SIG-M5 treated with dmso at 0.1 percent for 504 hours (cell line): ENCODE measurements at regions not wholly inside any gene's neighbourhood (a gene's known extent, or its start where the extent isn't known, plus 50 kb on each side); places are given as distances from the start of the nearest gene placed in this dataset.

Experiments
- DNase-seq: peaks from one replicate; lab custom pipeline; 2025; ENCODE audit not compliant: unreplicated experiment; lab: John Stamatoyannopoulos, UW

DNA sequence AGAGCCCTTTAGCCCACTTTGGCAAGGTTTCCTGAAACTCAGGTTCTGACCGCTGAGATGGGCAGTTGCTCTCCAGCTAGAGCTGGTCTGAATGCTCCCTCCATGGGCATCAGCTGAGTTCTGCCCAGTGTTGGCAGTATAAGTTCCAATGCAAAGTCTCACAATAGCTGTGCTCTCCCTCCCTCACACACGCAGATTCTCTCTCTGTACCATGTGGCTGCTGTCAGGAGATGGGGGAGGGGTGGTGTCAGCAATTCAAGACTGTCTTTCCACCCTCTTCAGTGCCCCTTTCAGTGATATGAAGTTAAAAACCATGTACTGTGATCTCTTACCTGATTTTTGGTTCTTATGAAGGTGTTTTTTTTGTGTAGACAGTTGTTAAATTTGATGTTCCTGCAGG is 164.3 kb upstream of the PLEKHA5 start:
- no peak for DNase-seq

DNA sequence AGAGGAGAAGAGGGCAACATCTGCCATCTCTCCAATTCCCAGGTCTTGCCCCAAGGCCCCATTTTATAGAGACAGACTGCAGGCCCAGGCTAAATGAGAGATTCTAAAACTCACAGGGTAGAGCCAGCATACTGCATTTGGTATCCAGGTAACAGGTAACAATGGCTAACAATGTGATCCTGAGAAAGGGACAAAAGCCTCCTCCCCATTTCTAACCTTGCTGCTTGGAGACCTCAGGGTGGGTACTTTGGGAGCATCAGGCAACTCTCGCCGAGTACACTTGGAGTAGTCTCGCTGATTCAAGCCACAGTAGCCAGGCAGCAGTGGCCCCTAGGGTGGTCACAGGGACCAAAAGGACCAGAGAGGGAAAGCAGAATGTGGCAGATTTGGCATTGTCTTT is 162.6 kb upstream of the PLEKHA5 start:
- DNase-seq: no peak

DNA sequence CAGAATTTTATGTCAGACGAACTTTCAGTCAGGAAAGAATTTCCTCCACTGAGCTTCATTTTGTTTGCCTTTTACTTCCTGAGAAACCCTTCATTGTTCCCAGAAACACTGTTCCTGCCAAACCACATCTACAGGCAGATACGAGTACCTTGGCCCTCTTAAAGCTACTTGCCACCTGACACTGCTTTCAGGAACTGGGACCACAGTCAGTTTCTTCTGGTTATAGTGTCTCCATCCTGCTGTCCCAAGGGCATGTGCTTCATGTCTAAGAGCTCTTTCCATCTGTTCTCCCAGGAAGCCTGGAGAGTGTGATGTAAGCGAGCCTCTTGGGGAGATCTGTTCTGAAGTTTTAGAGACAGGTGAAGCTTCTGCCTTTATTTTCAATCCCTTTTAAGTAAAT is 161.7 kb upstream of the PLEKHA5 start:
- DNase-seq: no peak

DNA sequence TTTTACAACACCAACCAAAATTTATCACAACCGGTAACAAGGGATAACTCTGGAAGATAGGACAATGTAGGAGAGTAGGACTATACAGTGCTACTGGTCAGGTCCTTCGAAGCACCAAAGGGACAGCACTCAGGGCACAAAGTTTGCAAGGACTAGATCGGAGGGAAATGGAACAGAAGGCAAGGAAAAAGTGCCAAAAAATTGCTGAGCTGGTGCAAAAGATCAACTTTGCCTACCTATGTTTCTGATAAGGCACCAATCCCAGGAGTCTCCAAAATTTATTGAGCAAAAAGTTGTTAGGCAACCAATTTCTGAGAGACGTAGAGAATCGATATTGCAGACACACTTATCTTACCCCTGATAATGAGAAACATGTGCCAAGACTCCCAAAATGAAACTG is 160.0 kb upstream of the PLEKHA5 start:
- DNase-seq: no peak

DNA sequence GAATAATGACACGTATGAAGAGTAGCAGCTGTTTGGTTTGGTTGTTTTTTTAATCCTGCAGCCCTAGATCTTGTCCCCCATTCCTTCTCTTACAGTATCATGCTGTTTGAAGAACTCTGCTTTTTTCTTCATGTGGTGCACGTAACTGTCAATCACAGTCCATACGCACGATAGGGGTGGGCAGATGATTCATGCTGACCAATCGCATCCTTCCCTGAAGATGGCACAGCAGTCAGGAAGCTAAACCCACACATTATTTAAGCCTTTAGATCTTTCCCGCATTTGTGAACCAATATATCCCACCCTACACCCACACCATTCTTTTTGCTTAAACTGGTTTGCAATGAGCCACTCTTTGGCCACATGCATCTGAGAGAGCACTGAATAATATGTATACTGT is 158.9 kb upstream of the PLEKHA5 start:
- no peak for DNase-seq

DNA sequence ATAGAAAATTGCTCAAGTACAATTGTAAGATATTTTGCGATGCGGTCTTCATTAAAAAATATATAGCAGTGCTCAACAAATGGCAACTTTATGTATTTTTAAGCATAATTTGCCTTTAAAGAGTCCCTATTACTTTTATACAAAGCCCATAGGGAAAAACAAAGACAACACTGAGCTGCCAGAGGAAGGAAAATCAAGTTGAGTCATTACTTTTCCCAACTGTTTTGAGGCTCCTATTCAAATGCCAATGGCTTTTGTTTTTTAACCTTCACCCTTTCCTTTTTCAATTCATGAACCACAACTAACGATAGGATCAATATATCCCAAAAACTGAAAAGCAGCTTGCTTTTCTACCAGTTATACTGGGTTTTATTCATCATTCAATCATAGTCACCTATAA is 157.6 kb upstream of the PLEKHA5 start:
- DNase-seq: no peak

DNA sequence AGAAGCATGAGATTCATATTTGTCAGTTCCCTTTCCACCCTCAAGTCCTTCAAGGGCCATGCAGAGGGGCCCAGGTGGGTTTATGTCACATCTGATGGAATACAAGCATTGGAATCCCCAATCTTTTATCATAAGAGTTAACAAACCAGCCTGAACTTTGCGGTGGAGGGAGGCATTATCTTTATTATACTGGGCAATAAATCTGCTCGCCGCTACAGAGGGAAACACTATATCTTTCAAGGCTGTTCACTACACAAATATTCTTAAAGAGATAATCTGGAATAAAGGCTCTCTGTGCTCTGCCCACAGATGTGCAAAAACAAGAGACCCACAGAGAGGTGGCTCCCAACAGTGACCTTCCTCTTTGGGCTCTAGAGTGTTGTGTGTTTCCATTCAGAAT is 153.6 kb upstream of the PLEKHA5 start:
- DNase-seq: no peak

DNA sequence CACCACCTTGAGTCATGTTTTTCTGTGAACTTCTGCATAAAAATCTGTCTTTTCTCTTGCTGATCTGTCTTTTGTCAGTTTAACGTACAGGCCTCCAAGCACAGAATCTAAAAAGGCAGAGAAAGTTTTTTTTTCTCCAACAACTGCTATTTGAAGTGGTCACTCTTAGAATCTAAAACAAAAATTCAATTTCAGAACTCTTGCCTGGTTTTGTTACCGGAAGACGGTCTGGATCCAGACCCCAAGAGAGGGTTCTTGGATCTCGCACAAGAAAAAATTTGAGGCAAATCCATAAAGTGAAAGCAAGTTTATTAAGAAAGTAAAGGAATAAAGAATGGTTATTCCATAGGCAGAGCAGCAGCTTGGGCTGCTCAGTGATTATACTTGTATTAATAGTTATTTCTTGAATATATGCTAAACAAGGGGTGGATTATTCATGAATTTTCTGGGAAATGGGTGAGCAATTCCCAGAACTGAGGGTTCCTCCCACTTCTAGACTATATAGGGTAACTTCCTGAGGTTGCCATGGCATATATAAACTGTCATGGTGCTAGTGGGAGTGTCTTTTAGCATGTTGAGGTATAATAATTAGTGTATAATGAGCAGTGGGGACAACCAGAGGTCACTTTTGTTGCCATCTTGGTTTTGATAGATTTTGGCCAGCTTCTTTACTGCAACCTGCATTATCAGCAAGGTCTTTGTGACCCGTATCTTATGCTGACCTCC is 150.0 kb upstream of the PLEKHA5 start:
- DNase-seq: no peak

DNA sequence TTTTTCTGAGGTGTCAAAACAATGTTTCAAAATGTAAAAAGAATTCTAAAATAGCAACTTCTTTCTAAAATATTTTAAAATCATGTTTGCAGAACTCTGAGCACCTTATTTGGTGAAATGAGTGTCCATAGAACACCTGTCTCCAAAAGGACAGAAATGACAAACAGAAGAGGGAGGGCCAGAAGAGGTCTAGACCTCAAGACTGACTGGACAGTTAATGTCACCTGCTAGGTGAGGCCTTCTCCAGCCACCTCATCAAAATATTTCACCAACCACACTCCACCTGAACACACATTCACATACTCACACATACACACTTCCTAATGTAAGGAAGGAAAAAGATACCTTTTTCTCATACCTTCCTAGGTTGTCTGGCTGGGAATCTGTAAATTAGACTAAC is 147.8 kb upstream of the PLEKHA5 start:
- no peak for DNase-seq

DNA sequence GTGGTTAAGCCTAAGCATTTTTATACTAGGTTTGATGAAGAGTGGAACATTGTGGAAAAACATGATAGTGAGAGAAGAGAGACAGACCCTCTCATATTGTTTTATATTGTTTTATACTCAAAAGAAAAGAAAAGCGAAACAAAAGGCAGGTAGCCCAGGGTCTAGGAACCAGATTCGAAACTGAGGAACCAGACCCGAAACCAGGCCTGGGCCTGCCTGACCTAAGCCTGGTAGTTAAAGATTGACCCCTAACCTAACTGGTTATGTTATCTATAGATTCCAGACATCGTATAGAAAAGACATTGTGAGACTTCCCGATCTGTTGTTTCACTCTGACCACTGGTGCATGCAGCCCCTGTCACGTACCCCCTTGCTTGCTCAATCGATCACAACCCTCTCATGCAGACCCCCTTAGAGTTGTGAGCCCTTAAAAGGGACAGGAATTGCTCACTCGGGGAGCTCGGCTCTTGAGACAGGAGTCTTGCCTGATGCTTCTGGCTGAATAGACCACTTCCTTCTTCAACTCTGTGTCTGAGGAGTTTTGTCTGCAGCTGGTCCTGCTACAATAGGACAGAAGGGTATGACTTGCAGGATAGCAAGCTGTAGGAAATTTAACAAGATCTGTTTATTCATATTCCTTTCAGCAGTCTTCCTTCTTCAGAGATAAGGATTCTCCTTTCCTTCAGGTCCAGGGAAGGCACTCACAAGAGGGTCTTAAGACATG is 147.1 kb upstream of the PLEKHA5 start:
- DNase-seq: no peak

DNA sequence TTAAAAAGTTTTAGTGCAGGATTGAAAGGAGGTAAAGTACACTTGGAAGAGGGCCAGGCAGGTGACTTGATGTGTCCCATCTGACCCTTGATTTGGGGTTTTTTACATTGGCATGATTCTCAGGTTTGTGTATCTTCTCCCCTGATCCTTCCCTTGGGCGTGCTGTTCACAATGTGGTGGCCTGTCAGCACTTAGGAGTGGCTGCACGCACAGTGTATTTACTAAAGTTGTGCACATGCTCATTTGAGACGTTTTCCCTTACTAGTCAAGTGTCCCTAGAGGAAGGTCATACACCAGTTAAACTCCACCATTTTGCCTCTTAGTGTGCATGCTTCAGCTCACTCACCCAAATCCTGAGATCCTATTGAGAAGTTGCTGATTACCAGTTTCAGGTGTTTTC is 145.7 kb upstream of the PLEKHA5 start:
- DNase-seq: no peak

DNA sequence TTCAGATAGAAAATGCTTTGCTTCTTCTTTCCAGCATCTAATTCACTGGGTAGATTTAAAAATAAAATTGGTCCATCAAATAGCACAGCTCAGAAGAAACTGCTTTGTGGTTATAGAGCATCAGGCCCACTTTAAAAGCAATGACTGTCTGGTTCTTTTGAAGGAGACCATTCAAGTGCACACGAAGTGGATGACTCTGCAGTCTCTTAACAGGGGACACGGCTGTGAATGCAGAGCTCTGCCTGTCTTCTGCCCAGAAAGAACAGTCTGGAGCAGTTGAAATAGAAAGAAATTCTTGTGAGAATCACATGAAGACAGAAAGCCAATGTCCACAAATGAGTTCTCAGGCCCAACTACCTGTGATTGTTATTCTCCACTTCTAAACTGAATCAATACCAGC is 138.7 kb upstream of the PLEKHA5 start:
- no peak for DNase-seq

DNA sequence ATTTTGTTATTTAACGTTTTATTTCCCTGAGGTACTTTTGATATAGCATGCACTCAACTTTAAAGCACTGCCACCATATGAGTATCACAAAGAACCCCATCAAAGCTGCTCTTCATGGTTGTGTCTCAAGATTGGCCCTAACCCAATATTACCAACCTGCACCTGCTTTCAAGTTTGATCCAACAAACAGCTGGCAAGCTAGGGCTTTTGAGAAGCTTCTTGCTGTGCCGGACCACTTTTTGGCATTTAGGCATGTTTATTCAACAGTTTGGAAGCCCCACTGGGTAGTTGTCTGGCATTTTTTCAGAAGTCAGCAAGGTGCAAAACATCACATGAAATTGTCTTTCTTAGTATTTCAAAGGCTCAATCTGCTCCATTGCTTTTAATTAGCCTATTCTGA is 137.2 kb upstream of the PLEKHA5 start:
- no peak for DNase-seq

DNA sequence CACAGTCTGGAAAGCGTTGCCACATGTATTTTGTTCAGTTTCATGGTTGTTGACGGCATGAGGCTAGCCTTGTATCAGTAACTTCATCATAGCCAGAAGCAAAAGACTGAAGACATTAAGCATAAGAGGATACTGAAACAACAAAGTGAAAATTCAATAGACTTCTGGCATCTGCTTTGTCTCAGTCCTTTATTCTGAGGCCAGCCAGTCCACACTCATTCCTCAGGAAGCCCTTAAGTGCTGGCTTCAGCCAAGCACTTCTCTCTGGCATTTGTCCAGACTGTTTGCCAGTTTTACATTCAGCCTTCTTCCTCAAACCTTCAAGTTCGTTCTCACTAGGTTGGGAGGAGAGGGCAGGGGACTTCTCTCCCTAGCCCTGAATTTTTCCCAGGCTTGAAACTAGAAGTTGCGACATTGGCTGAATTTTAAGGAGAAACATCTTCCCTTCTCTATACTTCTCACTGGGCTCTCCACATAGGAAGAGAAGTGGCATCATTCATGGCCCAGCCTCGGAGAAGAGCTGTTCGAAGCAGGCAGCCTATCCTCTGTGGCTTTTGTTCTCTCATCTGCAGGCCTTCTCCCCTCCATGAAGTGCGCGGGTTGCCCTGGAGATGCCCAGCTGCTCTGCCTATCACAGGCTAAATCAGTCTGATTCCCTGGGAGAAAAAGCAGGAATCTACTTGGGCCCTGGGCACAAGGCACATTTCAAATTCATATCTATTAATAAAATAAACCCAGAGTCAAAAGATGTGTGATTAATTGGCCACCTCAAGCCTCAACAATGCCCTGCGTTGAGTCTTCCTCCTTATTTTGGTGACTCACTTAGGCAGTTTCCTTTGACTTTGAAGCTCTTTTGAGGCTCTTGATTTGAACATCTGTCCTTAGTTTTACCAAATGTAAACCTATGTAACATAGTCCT is 130.9 kb upstream of the PLEKHA5 start:
- no peak for DNase-seq

DNA sequence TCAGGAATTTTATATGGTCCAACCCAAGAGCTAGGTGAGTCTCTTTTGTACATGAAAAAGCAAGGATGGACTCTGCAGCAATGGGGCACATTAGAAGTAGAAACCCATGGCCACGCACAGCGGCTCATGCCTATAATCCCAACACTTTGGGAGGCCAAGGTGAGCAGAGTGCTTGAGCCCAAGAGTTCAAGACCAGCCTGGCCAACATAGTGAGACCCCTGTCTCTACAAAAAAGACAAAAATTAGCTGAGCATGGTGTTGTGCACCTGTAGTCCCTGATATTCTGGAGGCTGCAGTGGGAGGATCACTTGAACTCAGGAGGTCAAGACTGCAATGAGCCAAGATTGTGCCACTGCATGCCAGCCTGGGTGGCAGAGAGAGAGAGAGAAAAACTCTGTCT is 128.7 kb upstream of the PLEKHA5 start:
- DNase-seq: no peak

DNA sequence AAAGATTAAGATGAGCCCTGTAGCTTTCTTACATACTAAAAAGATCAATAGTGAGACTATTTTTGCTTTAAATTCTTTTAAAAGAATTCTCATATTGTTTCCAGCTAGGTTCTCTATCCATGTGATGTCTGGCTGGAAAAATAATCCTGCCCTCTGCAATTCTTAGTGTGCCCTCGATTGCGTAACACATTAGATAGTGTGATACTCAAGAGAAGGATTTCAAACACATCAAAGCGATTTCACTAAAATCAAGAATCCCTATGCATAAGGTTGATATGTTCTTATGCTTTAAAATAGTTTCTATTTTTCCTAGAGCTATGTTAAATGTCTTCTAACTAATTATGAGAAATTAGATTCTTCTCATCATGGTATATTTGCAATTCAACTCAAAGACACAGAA is 127.3 kb upstream of the PLEKHA5 start:
- no peak for DNase-seq

DNA sequence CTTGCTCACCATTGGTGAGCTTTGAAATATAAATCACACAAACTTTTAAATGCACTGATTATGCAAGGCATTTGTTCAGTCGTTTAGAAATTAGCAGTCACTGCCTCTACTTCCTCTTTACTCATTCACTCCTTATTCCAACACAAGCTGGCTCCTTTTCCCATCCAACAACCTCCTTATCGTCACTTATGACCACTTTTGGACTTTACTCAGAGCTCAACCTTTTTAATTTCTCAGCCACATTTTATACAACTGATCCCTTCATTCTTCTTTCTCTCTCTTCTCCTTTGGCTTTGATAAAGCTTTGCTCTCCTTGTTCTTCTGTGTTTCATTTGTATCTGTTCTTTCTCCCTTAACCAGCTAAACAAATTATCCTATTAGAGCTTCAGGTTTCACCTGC is 126.4 kb upstream of the PLEKHA5 start:
- peak; percentile 3 for DNase-seq

DNA sequence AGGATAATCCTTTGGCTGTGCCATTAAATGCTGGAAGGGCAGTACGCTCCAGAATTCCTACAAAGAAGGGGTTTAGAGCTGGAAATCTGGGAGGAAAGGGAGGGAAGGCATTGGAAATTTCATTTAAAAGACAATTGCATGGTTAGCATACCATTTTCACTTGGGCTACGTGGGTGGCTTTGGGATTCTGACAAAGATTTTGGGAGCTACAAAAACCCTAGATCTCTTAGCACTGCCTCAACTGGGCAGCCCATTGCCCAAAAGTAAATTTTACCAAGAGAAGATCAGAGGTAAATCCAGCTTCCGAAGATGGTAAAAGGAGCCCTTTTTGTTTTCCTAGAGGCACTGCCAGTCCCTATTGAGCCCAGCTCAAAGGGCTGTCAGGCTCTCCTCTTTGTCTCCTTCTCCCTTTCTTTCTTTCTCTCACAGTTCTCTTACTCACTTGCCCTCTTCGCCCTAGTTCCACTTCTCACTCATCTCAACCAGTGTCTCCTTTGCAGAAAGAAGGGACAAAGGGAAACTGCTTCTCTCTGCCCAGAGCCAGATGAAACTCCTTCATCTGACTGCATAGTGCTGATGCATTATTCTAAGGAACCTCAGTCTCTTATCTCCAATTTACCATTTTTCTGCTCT is 125.4 kb upstream of the PLEKHA5 start:
- DNase-seq: no peak

DNA sequence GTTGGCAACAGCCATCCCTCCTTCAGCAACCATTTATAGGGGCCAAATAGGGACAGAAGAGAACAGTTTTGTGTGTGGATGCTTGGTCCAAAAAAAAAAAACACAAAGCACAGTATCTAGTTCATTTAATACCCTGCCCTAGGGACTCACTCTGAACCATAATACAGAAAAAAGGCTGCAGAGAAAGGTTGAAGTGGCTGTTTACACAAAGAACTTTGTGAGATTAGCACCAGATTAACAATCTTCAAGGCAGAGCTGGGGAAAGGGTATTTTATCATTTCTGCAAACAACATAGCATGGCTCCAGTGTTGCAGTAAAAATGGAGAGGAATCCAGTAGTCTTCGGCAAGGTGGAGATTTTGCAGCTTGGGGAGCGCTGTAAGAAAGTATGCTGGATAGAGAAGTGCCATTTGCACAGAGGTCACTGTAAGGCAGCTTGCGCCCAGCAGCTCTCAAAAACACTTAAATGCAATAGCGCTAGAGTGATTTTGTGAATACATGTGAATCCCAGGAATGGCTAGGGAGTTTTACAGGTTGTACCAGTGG is 124.2 kb upstream of the PLEKHA5 start:
- DNase-seq: no peak

DNA sequence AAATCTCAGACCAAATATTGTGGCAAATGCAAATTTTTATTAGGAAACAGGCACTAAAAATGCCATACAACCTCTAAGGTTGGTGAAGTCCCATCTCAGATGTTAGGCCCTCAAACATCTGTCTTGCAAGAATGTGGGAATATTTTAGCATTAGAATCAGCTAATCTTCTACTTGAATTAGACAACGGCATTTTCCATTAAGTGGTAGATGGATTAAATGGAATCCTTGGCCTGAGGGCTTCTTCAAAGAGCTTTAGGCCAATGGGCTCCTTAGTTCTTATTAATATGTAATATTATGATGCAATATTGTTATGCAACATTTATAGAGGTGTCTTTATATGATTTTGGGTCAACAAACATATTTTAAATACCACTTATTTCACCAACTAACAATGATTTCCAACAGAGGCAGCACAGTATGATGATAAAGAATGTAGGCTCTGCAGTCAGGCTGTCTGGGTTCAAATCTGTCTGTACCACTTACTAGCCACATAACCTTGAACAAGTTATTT is 122.9 kb upstream of the PLEKHA5 start:
- no peak for DNase-seq

DNA sequence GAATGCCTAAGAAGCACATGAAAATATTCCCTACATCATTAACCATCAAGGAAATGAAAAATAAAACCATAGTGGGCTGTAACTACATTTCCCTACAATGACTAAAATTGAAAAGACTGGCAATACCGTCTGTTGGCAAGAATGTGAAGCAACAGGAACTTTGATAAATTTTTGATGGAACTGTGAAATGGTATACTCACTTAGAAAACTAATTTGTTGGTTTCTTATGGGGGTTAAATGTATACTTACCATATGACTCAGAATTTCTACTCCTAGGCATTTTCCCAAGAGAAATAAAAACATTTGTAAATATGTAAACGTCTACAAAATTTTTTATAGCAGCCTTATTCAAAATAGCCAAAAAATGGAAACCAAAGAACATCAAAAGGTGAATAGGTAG is 121.4 kb upstream of the PLEKHA5 start:
- DNase-seq: no peak
